Astrocyte (in vitro differentiated cells and primary cell): ENCODE measurements at regions not wholly inside any gene's neighbourhood (a gene's known extent, or its start where the extent isn't known, plus 50 kb on each side); places are given as distances from the start of the nearest gene placed in this dataset.

Experiments used
- DNase-seq: peaks from one replicate; pipeline ENCODE4 v3.0.0-alpha.2; 2010; ENCODE audit warnings: low read depth
- FAIRE-seq: peaks from 2 replicates; lab custom pipeline; 2011; peaks lifted over from hg19 to GRCh38; lab: Jason Lieb, UNC
- H2AFZ ChIP-seq: 2 replicates; pipeline ENCODE4 v1.6.0; 2012; ENCODE audit warnings: low read depth, low read length, inconsistent platforms
- H3K27ac ChIP-seq: 2 replicates; pipeline ENCODE4 v1.5.1; 2011; ENCODE audit warnings: low read depth, low read length, inconsistent platforms
- H3K27me3 ChIP-seq: 2 replicates; pipeline ENCODE4 v1.6.0; 2011; ENCODE audit warnings: low read length, inconsistent platforms; ENCODE audit not compliant: insufficient read depth
- H3K36me3 ChIP-seq: 2 replicates; pipeline ENCODE4 v1.5.1; 2011; ENCODE audit warnings: low read length, inconsistent platforms; ENCODE audit not compliant: insufficient read depth
- H3K4me1 ChIP-seq: 2 replicates; pipeline ENCODE4 v1.5.1; 2011; ENCODE audit warnings: low read length, inconsistent platforms; ENCODE audit not compliant: insufficient read depth
- H3K4me2 ChIP-seq: 2 replicates; pipeline ENCODE4 v1.6.0; 2012; ENCODE audit warnings: low read length, inconsistent platforms
- H3K4me3 ChIP-seq: 2 replicates; pipeline ENCODE4 v1.5.1; 2011; ENCODE audit warnings: low read depth, mild to moderate bottlenecking, low read length, inconsistent platforms; ENCODE audit not compliant: insufficient read depth
- H3K79me2 ChIP-seq: 2 replicates; pipeline ENCODE4 v1.6.0; 2012; ENCODE audit warnings: mild to moderate bottlenecking, low read length, inconsistent platforms; ENCODE audit not compliant: insufficient read depth
- H3K9ac ChIP-seq: 2 replicates; pipeline ENCODE4 v1.6.0; 2012; ENCODE audit warnings: mild to moderate bottlenecking, low read length, inconsistent platforms
- H3K9me3 ChIP-seq: 2 replicates; pipeline ENCODE4 v1.5.1; 2012; ENCODE audit warnings: low read depth, mild to moderate bottlenecking, low read length, inconsistent platforms; ENCODE audit not compliant: insufficient read depth
- H4K20me1 ChIP-seq: 2 replicates; pipeline ENCODE4 v1.6.0; 2012; ENCODE audit warnings: low read length, inconsistent platforms; ENCODE audit not compliant: insufficient read depth
- H3K27ac Mint-ChIP-seq: one replicate; pipeline ENCODE4 v1.8.0; 2021; ENCODE audit warnings: mild to moderate bottlenecking, mixed read lengths; ENCODE audit not compliant: unreplicated experiment
- H3K27me3 Mint-ChIP-seq: one replicate; pipeline ENCODE4 v1.8.0; 2021; ENCODE audit warnings: low read depth, mixed read lengths; ENCODE audit not compliant: unreplicated experiment
- H3K36me3 Mint-ChIP-seq: one replicate; pipeline ENCODE4 v1.8.0; 2021; ENCODE audit warnings: low read depth, mixed read lengths; ENCODE audit not compliant: unreplicated experiment
- H3K4me1 Mint-ChIP-seq: one replicate; pipeline ENCODE4 v1.8.0; 2021; ENCODE audit warnings: low read depth, mixed read lengths; ENCODE audit not compliant: unreplicated experiment
- H3K4me3 Mint-ChIP-seq: one replicate; pipeline ENCODE4 v1.8.0; 2021; ENCODE audit warnings: mild to moderate bottlenecking, moderate library complexity, mixed read lengths; ENCODE audit not compliant: unreplicated experiment
- H3K9me3 Mint-ChIP-seq: one replicate; pipeline ENCODE4 v1.8.0; 2021; ENCODE audit warnings: mild to moderate bottlenecking, mixed read lengths; ENCODE audit not compliant: unreplicated experiment
- EZH2 ChIP-seq: IDR thresholded peaks from 2 replicates; pipeline ENCODE4 v1.6.1; 2012; ENCODE audit warnings: mild to moderate bottlenecking, low read length, inconsistent platforms; ENCODE audit not compliant: insufficient read depth
- TF ChIP-seq, protein P1 (sequence below): IDR thresholded peaks from 2 replicates; pipeline ENCODE4 v1.5.1; 2011; ENCODE audit warnings: low read depth, mild to moderate bottlenecking, inconsistent platforms, low read length, moderate library complexity; ENCODE audit not compliant: insufficient read depth

DNA sequence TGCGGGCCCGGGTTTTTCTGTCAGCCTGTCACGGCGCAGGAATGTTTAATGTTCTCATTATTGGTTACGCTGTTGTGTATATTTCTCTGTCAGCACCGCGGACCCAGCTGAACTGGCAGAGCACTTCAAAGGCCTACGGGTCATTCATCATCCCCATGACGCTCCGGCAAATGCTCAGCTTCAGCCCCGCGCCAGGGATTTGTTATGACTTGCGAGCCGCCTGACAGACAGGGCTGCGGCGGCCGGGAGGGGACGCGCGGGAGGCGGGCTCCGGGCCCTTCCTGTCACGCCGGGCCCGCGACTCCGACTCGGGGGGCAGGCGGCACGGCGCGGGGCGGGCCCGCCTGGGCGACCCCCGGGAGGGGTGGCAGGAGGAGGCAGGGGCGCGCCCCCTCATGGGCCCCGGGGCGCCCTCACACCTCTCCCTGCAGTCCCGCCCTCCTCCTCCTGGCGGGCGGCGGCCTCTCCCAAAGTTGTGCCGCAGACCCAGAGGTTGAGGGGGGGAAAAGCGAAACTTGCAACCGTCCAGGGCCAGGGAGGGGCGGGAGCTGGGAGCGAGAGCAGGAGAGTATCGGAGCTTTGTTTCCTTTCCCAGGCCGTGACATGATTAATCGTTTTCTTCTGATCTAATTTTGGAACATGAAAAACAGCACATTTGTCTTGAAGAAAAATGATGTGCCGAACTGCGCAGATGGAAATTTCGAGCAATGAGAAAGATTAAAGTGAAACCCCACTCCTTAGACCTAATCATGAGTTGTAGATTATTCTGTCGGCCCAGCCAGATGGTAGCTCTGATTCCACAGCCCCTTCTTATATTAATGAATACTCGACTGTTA lies 59.3 kb upstream of the COMTD1 start:
- Histone ChIP-seq H3K4me2 (peak overlapping the region; percentile 88), H3K27me3 (peaks cover 8% of the 10 kb centered on the region), H3K27ac (peak overlapping the region; percentile 79), H3K9ac (peak overlapping the region; percentile 87), H3K4me3 (peak overlapping the region; percentile 60), H4K20me1 (no peaks in the 10 kb centered on the region), H2AFZ (peak overlapping the region; percentile 64), H3K4me1 (peaks cover 15% of the 10 kb centered on the region), H3K79me2 (no peaks in the 10 kb centered on the region), H3K36me3 (no peaks in the 10 kb centered on the region), H3K9me3 (peaks cover 5% of the 10 kb centered on the region)
- peaks cover 12% of the 10 kb centered on the region for H3K27me3 Mint-ChIP-seq
- peak overlapping the region; percentile 64 for H3K4me3 Mint-ChIP-seq
- H3K4me1 Mint-ChIP-seq, result peaks cover 5% of the 10 kb centered on the region
- peaks cover 4% of the 10 kb centered on the region for H3K36me3 Mint-ChIP-seq
- DNase-seq, result peak; percentile 94
- H3K27ac Mint-ChIP-seq, result peak overlapping the region; percentile 60
- peaks cover 10% of the 10 kb centered on the region for H3K9me3 Mint-ChIP-seq
- TF ChIP-seq, protein P1, sequence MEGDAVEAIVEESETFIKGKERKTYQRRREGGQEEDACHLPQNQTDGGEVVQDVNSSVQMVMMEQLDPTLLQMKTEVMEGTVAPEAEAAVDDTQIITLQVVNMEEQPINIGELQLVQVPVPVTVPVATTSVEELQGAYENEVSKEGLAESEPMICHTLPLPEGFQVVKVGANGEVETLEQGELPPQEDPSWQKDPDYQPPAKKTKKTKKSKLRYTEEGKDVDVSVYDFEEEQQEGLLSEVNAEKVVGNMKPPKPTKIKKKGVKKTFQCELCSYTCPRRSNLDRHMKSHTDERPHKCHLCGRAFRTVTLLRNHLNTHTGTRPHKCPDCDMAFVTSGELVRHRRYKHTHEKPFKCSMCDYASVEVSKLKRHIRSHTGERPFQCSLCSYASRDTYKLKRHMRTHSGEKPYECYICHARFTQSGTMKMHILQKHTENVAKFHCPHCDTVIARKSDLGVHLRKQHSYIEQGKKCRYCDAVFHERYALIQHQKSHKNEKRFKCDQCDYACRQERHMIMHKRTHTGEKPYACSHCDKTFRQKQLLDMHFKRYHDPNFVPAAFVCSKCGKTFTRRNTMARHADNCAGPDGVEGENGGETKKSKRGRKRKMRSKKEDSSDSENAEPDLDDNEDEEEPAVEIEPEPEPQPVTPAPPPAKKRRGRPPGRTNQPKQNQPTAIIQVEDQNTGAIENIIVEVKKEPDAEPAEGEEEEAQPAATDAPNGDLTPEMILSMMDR, result no peak
- no peak for TF ChIP-seq EZH2
- no peak for FAIRE-seq

DNA sequence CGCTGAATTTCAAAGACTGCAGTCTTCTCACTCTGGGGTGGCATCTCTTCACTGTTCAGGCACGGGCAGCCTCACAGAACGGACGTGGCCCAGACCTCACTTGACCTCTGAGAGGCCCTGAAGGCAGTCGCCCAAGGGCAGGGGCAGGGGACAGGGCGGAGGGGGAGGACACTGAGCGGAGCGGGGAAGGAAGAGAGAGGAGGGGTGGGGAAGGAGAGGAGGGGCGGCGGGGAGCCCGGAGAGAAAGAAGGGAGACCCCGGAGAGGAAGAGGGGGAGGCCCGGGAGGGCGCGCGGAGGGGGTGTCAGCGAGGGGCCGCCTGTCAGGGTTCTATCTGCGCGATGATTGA lies 58.7 kb upstream of the COMTD1 start:
- TF ChIP-seq, protein P1, result no peak
- no peak for TF ChIP-seq EZH2
- Histone ChIP-seq H4K20me1 (no peaks in the 10 kb centered on the region), H3K79me2 (no peaks in the 10 kb centered on the region), H3K4me1 (peaks cover 15% of the 10 kb centered on the region), H3K27me3 (peaks cover 8% of the 10 kb centered on the region), H3K4me3 (peak overlapping the region; percentile 60), H2AFZ (peak overlapping the region; percentile 64), H3K4me2 (peak overlapping the region; percentile 88), H3K9me3 (peaks cover 7% of the 10 kb centered on the region), H3K9ac (peak overlapping the region; percentile 87), H3K36me3 (no peaks in the 10 kb centered on the region), H3K27ac (peak overlapping the region; percentile 79)
- Mint-ChIP-seq H3K27me3 (peaks cover 16% of the 10 kb centered on the region), H3K9me3 (peaks cover 15% of the 10 kb centered on the region), H3K4me1 (peaks cover 5% of the 10 kb centered on the region), H3K36me3 (peaks cover 6% of the 10 kb centered on the region), H3K4me3 (peak overlapping the region; percentile 64), H3K27ac (peak overlapping the region; percentile 60)
- DNase-seq (no peak), FAIRE-seq (no peak)

DNA sequence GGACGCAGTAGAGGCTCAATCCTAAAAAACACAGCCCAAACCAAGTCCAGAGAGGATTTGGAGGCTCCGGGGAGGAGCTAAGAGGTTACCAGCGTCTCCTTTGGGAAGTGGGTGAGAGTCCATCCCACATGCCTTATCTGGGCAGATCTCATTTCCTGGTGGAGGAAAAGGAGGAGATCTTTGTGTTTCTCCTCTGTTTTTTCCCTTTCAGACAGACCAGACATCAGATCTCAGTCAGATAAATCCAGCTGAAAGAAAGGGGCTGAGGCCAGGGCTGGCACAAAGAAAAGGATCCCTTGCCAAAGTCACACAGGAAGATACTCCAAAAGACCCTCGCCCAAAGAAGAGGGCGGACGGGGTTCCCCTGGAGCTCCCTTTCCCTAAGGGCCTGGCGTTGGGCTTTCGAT lies 58.3 kb upstream of the COMTD1 start:
- Histone ChIP-seq H3K4me2 (peak overlapping the region; percentile 88), H2AFZ (peak overlapping the region; percentile 64), H3K27ac (peak overlapping the region; percentile 79), H3K79me2 (no peaks in the 10 kb centered on the region), H3K4me3 (no peak overlapping the region), H3K9ac (peak overlapping the region; percentile 87), H3K4me1 (peaks cover 15% of the 10 kb centered on the region), H3K9me3 (peaks cover 7% of the 10 kb centered on the region), H3K27me3 (peaks cover 8% of the 10 kb centered on the region), H3K36me3 (no peaks in the 10 kb centered on the region), H4K20me1 (no peaks in the 10 kb centered on the region)
- TF ChIP-seq, protein P1, result no peak
- no peak for TF ChIP-seq EZH2
- FAIRE-seq, result no peak
- Mint-ChIP-seq H3K36me3 (peaks cover 6% of the 10 kb centered on the region), H3K9me3 (peaks cover 15% of the 10 kb centered on the region), H3K27me3 (peaks cover 17% of the 10 kb centered on the region), H3K27ac (no peak overlapping the region), H3K4me1 (peaks cover 5% of the 10 kb centered on the region), H3K4me3 (peak overlapping the region; percentile 64)
- DNase-seq, result no peak
